Neural cell (in vitro differentiated cells): ENCODE measurements at regions not wholly inside any gene's neighbourhood (a gene's known extent, or its start where the extent isn't known, plus 50 kb on each side); places are given as distances from the start of the nearest gene placed in this dataset.

ENCODE experiments used
- H2AFZ ChIP-seq: fragments of 200-600, 300-800 bp; sonication (generic), shearing (Covaris generic); 2 replicates; pipeline ENCODE4 v1.6.0; 2014; ENCODE audit warnings: low read depth, mild to moderate bottlenecking, antibody characterized with exemption, low read length, moderate library complexity
- H3F3A ChIP-seq: fragments of 200-600 bp; shearing (Covaris generic); 2 replicates; pipeline ENCODE4 v1.6.1; 2016; ENCODE audit warnings: mild to moderate bottlenecking, moderate library complexity, mixed read lengths, antibody characterized with exemption, low read length; ENCODE audit not compliant: insufficient read depth, poor library complexity, severe bottlenecking
- H3K27ac ChIP-seq: fragments of 200-600, 300-800 bp; sonication (generic), shearing (Covaris generic); 2 replicates; pipeline ENCODE4 v1.5.1; 2014; ENCODE audit warnings: mild to moderate bottlenecking, low read length, moderate library complexity
- H3K27me3 ChIP-seq: fragments of 300-800, 200-600 bp; sonication (generic), shearing (Covaris generic); 2 replicates; pipeline ENCODE4 v1.6.0; 2014; ENCODE audit warnings: mild to moderate bottlenecking, low read depth, low read length, moderate library complexity; ENCODE audit not compliant: insufficient read depth
- H3K36me3 ChIP-seq: fragments of 300-800, 200-600 bp; sonication (generic), shearing (Covaris generic); 2 replicates; pipeline ENCODE4 v1.5.1; 2014; ENCODE audit warnings: mild to moderate bottlenecking, antibody characterized with exemption, low read length, moderate library complexity; ENCODE audit not compliant: insufficient read depth
- H3K4me2 ChIP-seq: fragments of 300-800, 200-600 bp; sonication (generic), shearing (Covaris generic); 2 replicates; pipeline ENCODE4 v1.6.0; 2014; ENCODE audit warnings: mild to moderate bottlenecking, low read length
- H3K4me3 ChIP-seq: fragments of 300-800, 200-600 bp; sonication (generic), shearing (Covaris generic); 2 replicates; pipeline ENCODE4 v1.5.1; 2014; ENCODE audit warnings: mild to moderate bottlenecking, low read length, moderate library complexity
- H3K79me2 ChIP-seq: fragments of 200-600 bp; shearing (Covaris generic); replicated peaks from 2 replicates; pipeline ENCODE4 v1.6.0; 2014; ENCODE audit warnings: mild to moderate bottlenecking, low read length, moderate library complexity; ENCODE audit not compliant: insufficient read depth
- H3K9ac ChIP-seq: fragments of 300-800, 200-600 bp; sonication (generic), shearing (Covaris generic); 2 replicates; pipeline ENCODE4 v1.6.1; 2016; ENCODE audit warnings: mild to moderate bottlenecking, low read length, mixed read lengths
- H3K9me2 ChIP-seq: fragments of 200-600 bp; shearing (Covaris generic); 2 replicates; pipeline ENCODE4 v1.6.1; 2016; ENCODE audit warnings: mild to moderate bottlenecking, low read length, mixed read lengths; ENCODE audit not compliant: insufficient read depth
- H3K9me3 ChIP-seq: fragments of 200-600, 300-800 bp; sonication (generic), shearing (Covaris generic); 2 replicates; pipeline ENCODE4 v1.6.1; 2016; ENCODE audit warnings: mild to moderate bottlenecking, mixed run types, low read length, moderate library complexity, mixed read lengths
- H4K20me1 ChIP-seq: fragments of 200-600 bp; shearing (Covaris generic); 2 replicates; pipeline ENCODE4 v1.6.1; 2016; ENCODE audit warnings: mild to moderate bottlenecking, mixed run types; ENCODE audit not compliant: insufficient read depth
- CTCF ChIP-seq: fragments of 450-650 bp; IDR thresholded peaks from 2 replicates; pipeline ENCODE4 v1.5.1; 2014; ENCODE audit warnings: antibody characterized with exemption, mild to moderate bottlenecking, moderate library complexity; ENCODE audit not compliant: poor library complexity, severe bottlenecking
- EP300 ChIP-seq: fragments of 450-650 bp; conservative IDR thresholded peaks from 2 replicates; pipeline ENCODE4 v1.6.1; 2014; ENCODE audit warnings: antibody characterized with exemption, mild to moderate bottlenecking, moderate library complexity; ENCODE audit not compliant: poor library complexity, severe bottlenecking
- EZH2 ChIP-seq: fragments of 200-600, 300-800 bp; shearing (Covaris generic), sonication (generic); IDR thresholded peaks from 2 replicates; pipeline ENCODE4 v1.6.1; 2014; ENCODE audit warnings: antibody characterized with exemption, low read length, borderline replicate concordance, mild to moderate bottlenecking; ENCODE audit not compliant: insufficient read depth, poor library complexity, severe bottlenecking
- MXI1 ChIP-seq: fragments of 450-650 bp; conservative IDR thresholded peaks from 2 replicates; pipeline ENCODE4 v1.6.1; 2014; ENCODE audit warnings: antibody characterized with exemption, mild to moderate bottlenecking; ENCODE audit not compliant: poor library complexity, severe bottlenecking
- POLR2AphosphoS5 ChIP-seq: IDR thresholded peaks from 2 replicates; pipeline ENCODE4 v1.6.1; 2012
- RAD21 ChIP-seq: fragments of 450-650 bp; conservative IDR thresholded peaks from 2 replicates; pipeline ENCODE4 v1.6.1; 2014; ENCODE audit warnings: antibody characterized with exemption, mild to moderate bottlenecking, moderate library complexity
- REST ChIP-seq: IDR thresholded peaks from 2 replicates; pipeline ENCODE4 v1.6.1; 2012; ENCODE audit warnings: borderline replicate concordance
- SMC3 ChIP-seq: fragments of 450-650 bp; conservative IDR thresholded peaks from 2 replicates; pipeline ENCODE4 v1.6.1; 2014; ENCODE audit warnings: antibody characterized with exemption, mild to moderate bottlenecking, moderate library complexity; ENCODE audit not compliant: poor library complexity
- TAF1 ChIP-seq: IDR thresholded peaks from 2 replicates; pipeline ENCODE4 v1.6.1; 2012; ENCODE audit warnings: low read depth

GRCh38 chrX:131739823-131740222 lies 195.9 kb downstream of the OR13H1 start:
- no peaks in the 10 kb centered on the region for H3K9me3 ChIP-seq
- no peaks in the 10 kb centered on the region for H3K9me2 ChIP-seq
- no peak overlapping the region for H3K9ac ChIP-seq
- TF ChIP-seq CTCF (no peak), POLR2AphosphoS5 (no peak)
- no peak overlapping the region for H2AFZ ChIP-seq
- no peaks in the 10 kb centered on the region for H3K36me3 ChIP-seq
- no peaks in the 10 kb centered on the region for H3K79me2 ChIP-seq
- no peak overlapping the region for H3K4me3 ChIP-seq
- H3K4me2 ChIP-seq: no peak overlapping the region
- no peaks in the 10 kb centered on the region for H3F3A ChIP-seq
- H3K27ac ChIP-seq: no peak overlapping the region
- no peaks in the 10 kb centered on the region for H4K20me1 ChIP-seq
- H3K27me3 ChIP-seq: no peaks in the 10 kb centered on the region

GRCh38 chrX:131741103-131741581 lies 197.3 kb downstream of the OR13H1 start:
- no peaks in the 10 kb centered on the region for H3K36me3 ChIP-seq
- no peak overlapping the region for H3K4me3 ChIP-seq

More at GRCh38 chrX:131741103-131741581, 197.3 kb downstream of the OR13H1 start:
- no peaks in the 10 kb centered on the region for H4K20me1 ChIP-seq
- no peak overlapping the region for H3K27ac ChIP-seq
- no peak overlapping the region for H2AFZ ChIP-seq
- H3K9ac ChIP-seq: no peak overlapping the region
- no peaks in the 10 kb centered on the region for H3K9me3 ChIP-seq
- no peaks in the 10 kb centered on the region for H3K79me2 ChIP-seq
- H3K27me3 ChIP-seq: no peaks in the 10 kb centered on the region
- H3K4me2 ChIP-seq: no peak overlapping the region
- no peaks in the 10 kb centered on the region for H3K9me2 ChIP-seq
- H3F3A ChIP-seq: no peaks in the 10 kb centered on the region
- TF ChIP-seq REST (no peak), CTCF (no peak), POLR2AphosphoS5 (no peak), TAF1 (no peak), SMC3 (no peak), RAD21 (no peak), MXI1 (no peak), EZH2 (no peak), EP300 (no peak)
